ENCODE measurements at regions not wholly inside any gene's neighbourhood (a gene's known extent, or its start where the extent isn't known, plus 50 kb on each side); places are given as distances from the start of the nearest gene placed in this dataset.

DNA sequence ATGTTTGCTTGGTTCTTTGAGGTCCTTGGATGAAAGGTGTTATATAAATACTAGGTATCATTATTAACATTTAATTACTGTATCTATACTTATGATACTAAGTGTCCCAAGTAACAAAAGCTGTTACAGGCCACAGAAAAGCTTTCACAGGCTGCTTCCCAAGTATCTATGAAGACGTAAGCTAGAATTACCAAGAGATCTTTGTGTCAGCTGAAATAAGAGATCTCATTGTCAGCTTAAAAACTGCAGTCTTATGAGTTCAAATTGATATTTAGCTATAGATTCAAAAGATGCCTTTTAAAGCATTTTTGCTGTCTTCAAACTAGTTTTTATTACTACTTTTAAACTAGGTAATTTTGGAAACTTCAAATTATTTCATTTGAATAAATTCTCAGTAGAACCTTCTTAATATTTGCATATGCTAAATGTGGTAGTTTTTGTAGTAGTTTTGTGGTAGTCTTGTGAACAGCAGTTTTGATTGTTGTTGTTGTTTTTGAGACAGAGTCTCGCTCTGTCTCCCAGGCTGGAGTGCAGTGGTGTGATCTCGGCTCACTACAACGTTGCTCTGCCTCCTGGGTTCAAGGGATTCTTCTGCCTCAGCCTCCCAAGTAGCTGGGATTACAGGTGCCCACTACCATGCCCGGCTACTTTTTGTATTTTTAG is 170.0 kb upstream of the RPL34 start:
- DNase-seq (ENCODE audit: low spot score) = no peak
- peaks cover 2% of the 10 kb centered on the region for H3K27me3 Mint-ChIP-seq (ENCODE audit: low read depth)
- no peaks in the 10 kb centered on the region for H3K36me3 Mint-ChIP-seq (ENCODE audit: low read depth)
- no peaks in the 10 kb centered on the region for H3K4me1 Mint-ChIP-seq (ENCODE audit: low read depth)
- TF ChIP-seq, protein P1, sequence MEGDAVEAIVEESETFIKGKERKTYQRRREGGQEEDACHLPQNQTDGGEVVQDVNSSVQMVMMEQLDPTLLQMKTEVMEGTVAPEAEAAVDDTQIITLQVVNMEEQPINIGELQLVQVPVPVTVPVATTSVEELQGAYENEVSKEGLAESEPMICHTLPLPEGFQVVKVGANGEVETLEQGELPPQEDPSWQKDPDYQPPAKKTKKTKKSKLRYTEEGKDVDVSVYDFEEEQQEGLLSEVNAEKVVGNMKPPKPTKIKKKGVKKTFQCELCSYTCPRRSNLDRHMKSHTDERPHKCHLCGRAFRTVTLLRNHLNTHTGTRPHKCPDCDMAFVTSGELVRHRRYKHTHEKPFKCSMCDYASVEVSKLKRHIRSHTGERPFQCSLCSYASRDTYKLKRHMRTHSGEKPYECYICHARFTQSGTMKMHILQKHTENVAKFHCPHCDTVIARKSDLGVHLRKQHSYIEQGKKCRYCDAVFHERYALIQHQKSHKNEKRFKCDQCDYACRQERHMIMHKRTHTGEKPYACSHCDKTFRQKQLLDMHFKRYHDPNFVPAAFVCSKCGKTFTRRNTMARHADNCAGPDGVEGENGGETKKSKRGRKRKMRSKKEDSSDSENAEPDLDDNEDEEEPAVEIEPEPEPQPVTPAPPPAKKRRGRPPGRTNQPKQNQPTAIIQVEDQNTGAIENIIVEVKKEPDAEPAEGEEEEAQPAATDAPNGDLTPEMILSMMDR (IDR thresholded peaks at IDR 0.05) = no peak
- H3K4me3 Mint-ChIP-seq (ENCODE audit: unreplicated experiment) = no peak overlapping the region
- no peaks in the 10 kb centered on the region for H3K9me3 Mint-ChIP-seq (ENCODE audit: low read depth)
- H3K27ac Mint-ChIP-seq (ENCODE audit: unreplicated experiment) = no peak overlapping the region

DNA sequence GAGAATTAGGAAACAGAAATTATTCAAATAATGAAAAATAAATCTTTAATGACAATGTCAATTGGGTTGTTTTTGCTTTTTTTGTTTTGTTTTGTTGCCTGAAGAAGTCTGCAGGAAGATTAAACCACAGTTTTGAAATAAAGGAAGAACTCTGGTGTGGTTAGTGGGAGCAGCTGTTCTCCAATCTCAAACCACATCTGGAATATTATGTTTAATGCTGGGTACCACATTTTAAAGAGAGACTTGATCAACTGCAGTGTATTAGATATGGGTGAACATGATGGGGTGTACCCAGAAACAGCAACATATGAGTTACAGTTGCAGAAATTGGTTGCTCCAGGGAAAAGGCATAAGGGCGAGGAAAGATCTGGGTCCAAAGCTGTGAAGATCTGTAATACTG is 171.2 kb upstream of the RPL34 start:
- Mint-ChIP-seq H3K9me3 (ENCODE audit: low read depth) (no peaks in the 10 kb centered on the region), H3K27me3 (ENCODE audit: low read depth) (peaks cover 2% of the 10 kb centered on the region), H3K4me1 (ENCODE audit: low read depth) (no peaks in the 10 kb centered on the region), H3K27ac (ENCODE audit: unreplicated experiment) (no peak overlapping the region), H3K36me3 (ENCODE audit: low read depth) (no peaks in the 10 kb centered on the region), H3K4me3 (ENCODE audit: unreplicated experiment) (no peak overlapping the region)
- TF ChIP-seq, protein P1 (IDR thresholded peaks at IDR 0.05) = no peak
- DNase-seq (ENCODE audit: low spot score) = no peak

DNA sequence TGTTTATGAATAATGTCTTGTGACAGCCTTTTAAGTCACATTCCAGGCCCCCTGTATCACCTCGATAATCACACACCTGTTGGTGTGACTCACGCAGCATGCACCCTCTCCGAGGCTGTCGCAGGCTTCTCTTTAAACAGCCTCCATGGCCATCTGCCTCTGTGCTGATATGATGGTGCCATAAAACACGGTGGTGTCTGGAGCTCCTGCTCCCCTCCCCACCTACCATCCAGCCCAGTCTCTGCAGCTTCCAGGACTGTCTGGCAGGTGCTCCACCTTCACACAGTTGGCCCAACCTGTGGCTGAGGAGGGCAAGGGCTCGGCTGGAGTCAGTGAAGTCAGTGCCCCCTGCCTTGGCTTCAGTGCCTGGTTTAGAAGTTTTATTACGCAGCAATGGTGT is 173.8 kb upstream of the RPL34 start:
- H3K4me3 Mint-ChIP-seq (ENCODE audit: unreplicated experiment) = no peak overlapping the region
- no peak for DNase-seq (ENCODE audit: low spot score)
- no peak overlapping the region for H3K27ac Mint-ChIP-seq (ENCODE audit: unreplicated experiment)
- no peaks in the 10 kb centered on the region for H3K36me3 Mint-ChIP-seq (ENCODE audit: low read depth)
- no peaks in the 10 kb centered on the region for H3K9me3 Mint-ChIP-seq (ENCODE audit: low read depth)
- peaks cover 2% of the 10 kb centered on the region for H3K27me3 Mint-ChIP-seq (ENCODE audit: low read depth)
- no peaks in the 10 kb centered on the region for H3K4me1 Mint-ChIP-seq (ENCODE audit: low read depth)
- TF ChIP-seq, protein P1 (IDR thresholded peaks at IDR 0.05) = no peak

DNA sequence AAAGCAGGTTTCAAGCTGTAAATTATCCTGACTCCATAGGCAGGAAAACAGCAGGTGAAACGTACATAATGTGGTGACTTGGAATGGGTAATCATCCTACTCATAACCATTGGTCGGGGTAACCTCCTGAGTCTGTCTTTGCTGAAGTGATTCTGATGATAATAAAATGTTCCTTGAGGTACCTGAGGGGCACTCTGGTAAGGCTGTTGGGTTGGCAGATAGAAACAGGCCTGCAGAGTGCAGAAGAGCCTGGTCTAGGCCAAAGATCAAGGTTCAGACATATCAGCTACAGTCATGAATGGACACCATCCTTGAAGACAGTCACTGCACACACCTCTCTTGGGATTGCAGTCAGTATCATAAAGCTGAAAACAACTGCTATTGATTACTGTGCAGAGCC is 174.7 kb upstream of the RPL34 start:
- Mint-ChIP-seq H3K4me1 (ENCODE audit: low read depth) (no peaks in the 10 kb centered on the region), H3K9me3 (ENCODE audit: low read depth) (no peaks in the 10 kb centered on the region), H3K4me3 (ENCODE audit: unreplicated experiment) (no peak overlapping the region), H3K27ac (ENCODE audit: unreplicated experiment) (no peak overlapping the region), H3K27me3 (ENCODE audit: low read depth) (peaks cover 2% of the 10 kb centered on the region), H3K36me3 (ENCODE audit: low read depth) (no peaks in the 10 kb centered on the region)
- TF ChIP-seq, protein P1 (IDR thresholded peaks at IDR 0.05) = no peak
- DNase-seq (ENCODE audit: low spot score) = no peak

DNA sequence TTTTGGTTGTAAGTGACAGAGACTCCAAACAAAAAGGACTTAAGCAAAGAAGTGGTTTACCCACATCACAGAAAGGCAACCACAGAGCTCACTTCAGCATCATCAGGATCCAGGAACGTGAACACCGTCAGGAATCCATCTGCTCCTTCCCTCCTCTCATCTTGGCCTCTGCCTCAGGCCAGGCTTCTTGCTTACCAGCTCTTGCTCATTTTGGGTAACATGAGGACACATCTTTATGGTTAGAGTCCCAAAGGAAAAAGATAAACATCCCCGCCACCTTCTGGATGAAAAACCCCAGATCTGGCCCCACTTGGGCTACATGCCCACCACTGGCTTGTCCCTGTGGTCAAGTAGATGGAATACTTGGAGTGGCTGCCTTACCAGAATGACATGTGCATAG is 176.8 kb upstream of the RPL34 start:
- TF ChIP-seq, protein P1 (IDR thresholded peaks at IDR 0.05) = no peak
- Mint-ChIP-seq H3K4me1 (ENCODE audit: low read depth) (no peaks in the 10 kb centered on the region), H3K36me3 (ENCODE audit: low read depth) (peaks cover 1% of the 10 kb centered on the region), H3K27ac (ENCODE audit: unreplicated experiment) (no peak overlapping the region), H3K9me3 (ENCODE audit: low read depth) (peaks cover 6% of the 10 kb centered on the region), H3K4me3 (ENCODE audit: unreplicated experiment) (no peak overlapping the region), H3K27me3 (ENCODE audit: low read depth) (no peaks in the 10 kb centered on the region)
- no peak for DNase-seq (ENCODE audit: low spot score)

All from chondrocyte (in vitro differentiated cells).